ENCODE measurements at regions not wholly inside any gene's neighbourhood (a gene's known extent, or its start where the extent isn't known, plus 50 kb on each side); places are given as distances from the start of the nearest gene placed in this dataset.

DNA sequence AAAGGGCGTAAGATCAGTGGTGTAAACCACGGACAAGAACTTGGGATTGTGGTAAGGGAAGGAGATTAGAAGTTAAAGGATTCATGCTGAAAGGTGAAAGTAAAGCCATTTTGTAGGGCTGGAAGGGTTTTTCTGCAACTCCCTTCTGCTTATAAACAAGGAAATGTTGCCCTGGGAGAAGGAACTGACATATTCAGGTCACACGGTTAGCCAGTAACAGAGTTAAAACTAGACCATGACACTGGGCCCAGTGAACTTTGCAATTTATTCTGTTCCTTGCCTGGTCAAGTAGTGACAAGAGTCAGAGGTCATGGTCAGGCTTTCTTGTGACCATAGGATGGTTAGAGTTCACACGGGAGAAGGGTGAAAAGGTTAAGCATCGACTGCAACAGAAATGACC lies 323.3 kb downstream of the DMRT2 start:
- in situ Hi-C loops (cut with MboI; ENCODE audit: low pct_unique_long_range_greater_than_20kb, low sequenced_read_pairs), result no loop called here
- no peak for DNase-seq

GRCh38 chr9:1383899-1384455 lies 333.8 kb downstream of the DMRT2 start:
- in situ Hi-C loops (cut with MboI; ENCODE audit: low pct_unique_long_range_greater_than_20kb, low sequenced_read_pairs), result no loop called here
- no peak for DNase-seq

- no peak for DNase-seq
- in situ Hi-C loops (cut with MboI; ENCODE audit: low pct_unique_long_range_greater_than_20kb, low sequenced_read_pairs), result no loop called here
Observed at GRCh38 chr9:1384816-1385215, 334.7 kb downstream of the DMRT2 start.

DNA sequence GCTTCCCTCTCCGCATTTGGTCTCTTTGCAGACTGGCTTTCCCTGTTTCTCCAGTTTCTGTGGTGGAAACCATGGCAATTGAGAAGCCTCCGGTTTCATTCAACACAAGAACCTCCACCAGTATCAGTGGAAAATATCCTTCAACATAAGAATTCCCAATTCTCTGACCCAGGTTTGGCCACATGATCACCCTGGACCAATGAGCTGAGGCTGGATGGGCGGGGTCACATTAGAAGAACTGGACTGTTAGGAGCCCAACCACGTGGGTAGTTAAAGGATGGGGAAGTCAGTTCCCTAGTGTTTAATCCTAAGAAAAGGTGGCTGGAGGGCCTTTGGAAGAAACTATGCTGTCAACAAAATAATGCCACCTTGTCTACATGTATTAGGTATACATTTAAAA lies 336.3 kb downstream of the DMRT2 start:
- in situ Hi-C loops (cut with MboI; ENCODE audit: low pct_unique_long_range_greater_than_20kb, low sequenced_read_pairs), result no loop called here

GRCh38 chr9:1388216-1388615 lies 338.1 kb downstream of the DMRT2 start:
- in situ Hi-C loops (cut with MboI; ENCODE audit: low pct_unique_long_range_greater_than_20kb, low sequenced_read_pairs), result no loop called here
- DNase-seq, result no peak

More for the DNA sequence above, 336.3 kb downstream of the DMRT2 start:
- no peak for DNase-seq

DNA sequence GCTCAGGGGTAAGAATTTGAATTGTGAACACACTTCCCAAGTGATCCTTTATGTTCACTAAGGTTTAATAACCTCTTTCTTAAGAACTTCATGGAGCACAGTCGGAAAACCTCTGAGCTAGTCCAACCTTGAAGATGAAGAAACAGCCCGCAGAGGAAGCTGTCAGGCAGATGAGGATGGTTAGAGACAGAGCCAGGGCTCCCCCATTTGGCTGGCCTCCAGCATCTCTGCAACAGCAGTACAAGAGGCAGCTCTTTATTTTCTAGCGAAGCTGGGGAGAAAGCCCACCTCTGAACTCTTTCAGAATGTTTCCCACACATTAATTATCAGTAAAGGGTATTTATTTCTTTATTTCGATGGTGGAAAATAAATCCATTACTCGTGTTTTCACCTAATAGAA lies 350.8 kb downstream of the DMRT2 start:
- in situ Hi-C loops (cut with MboI; ENCODE audit: low pct_unique_long_range_greater_than_20kb, low sequenced_read_pairs), result no loop called here
- DNase-seq, result no peak

GRCh38 chr9:1404940-1405339 lies 354.8 kb downstream of the DMRT2 start:
- DNase-seq, result no peak
- in situ Hi-C loops (cut with MboI; ENCODE audit: low pct_unique_long_range_greater_than_20kb, low sequenced_read_pairs), result no loop called here

- in situ Hi-C loops (cut with MboI; ENCODE audit: low pct_unique_long_range_greater_than_20kb, low sequenced_read_pairs), result no loop called here
- no peak for DNase-seq
Observed at GRCh38 chr9:1411826-1412225, 361.7 kb downstream of the DMRT2 start.

- no peak for DNase-seq
- in situ Hi-C loops (cut with MboI; ENCODE audit: low pct_unique_long_range_greater_than_20kb, low sequenced_read_pairs), result no loop called here
Observed at GRCh38 chr9:1414711-1415131, 364.6 kb downstream of the DMRT2 start.

- no peak for DNase-seq
- in situ Hi-C loops (cut with MboI; ENCODE audit: low pct_unique_long_range_greater_than_20kb, low sequenced_read_pairs), result no loop called here
Observed at GRCh38 chr9:1415146-1415545, 365.0 kb downstream of the DMRT2 start.

GRCh38 chr9:1416261-1416660 lies 366.1 kb downstream of the DMRT2 start:
- DNase-seq, result no peak
- in situ Hi-C loops (cut with MboI; ENCODE audit: low pct_unique_long_range_greater_than_20kb, low sequenced_read_pairs), result no loop called here

- in situ Hi-C loops (cut with MboI; ENCODE audit: low pct_unique_long_range_greater_than_20kb, low sequenced_read_pairs), result no loop called here
- no peak for DNase-seq
Observed at GRCh38 chr9:1421436-1421835, 371.3 kb downstream of the DMRT2 start.

DNA sequence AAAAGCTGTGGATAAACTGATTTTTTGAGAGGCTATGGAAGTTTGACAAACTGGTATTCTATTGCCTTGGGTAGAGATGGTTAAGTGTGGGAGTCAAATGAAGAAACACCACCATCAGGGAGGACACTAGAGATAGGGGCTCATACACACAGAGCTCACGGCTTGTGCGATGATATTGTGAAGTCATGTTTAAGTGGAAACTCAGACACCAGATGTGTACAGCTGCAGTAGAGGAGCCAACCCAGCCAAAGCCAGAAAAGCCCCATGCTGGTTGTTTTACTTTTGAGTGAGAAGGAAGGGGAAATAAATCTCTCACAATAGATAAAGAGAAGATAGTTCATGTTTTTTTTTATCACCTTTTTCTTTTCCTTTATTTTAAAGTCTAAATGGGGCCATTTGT lies 377.7 kb downstream of the DMRT2 start:
- in situ Hi-C loops (cut with MboI; ENCODE audit: low pct_unique_long_range_greater_than_20kb, low sequenced_read_pairs), result no loop called here
- no peak for DNase-seq

DNA sequence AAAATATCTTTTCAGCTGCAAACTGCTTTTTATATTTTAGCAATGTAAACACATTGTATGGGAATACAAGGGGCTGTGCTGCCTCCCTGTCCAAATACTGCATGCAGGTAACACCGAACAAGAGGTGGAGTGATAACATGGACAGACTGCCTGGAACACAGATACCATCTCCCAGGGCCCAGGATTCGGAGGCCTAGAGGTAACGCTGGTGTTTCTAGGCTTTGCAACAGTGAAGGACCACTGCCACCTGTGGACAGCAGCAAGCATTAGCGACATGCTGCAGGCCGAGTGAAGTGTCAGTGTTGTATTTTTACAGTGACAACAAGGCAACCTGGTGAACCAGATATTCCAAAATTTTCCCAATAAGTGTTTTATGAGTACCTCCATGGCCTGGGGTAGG lies 379.1 kb downstream of the DMRT2 start:
- in situ Hi-C loops (cut with MboI; ENCODE audit: low pct_unique_long_range_greater_than_20kb, low sequenced_read_pairs), result no loop called here
- DNase-seq, result no peak

- DNase-seq, result no peak
- in situ Hi-C loops (cut with MboI; ENCODE audit: low pct_unique_long_range_greater_than_20kb, low sequenced_read_pairs), result no loop called here
Observed at GRCh38 chr9:1431461-1431860, 381.3 kb downstream of the DMRT2 start.

GRCh38 chr9:1434052-1434767 lies 384.1 kb downstream of the DMRT2 start:
- in situ Hi-C loops (cut with MboI; ENCODE audit: low pct_unique_long_range_greater_than_20kb, low sequenced_read_pairs), result no loop called here
- DNase-seq, result no peak

DNA sequence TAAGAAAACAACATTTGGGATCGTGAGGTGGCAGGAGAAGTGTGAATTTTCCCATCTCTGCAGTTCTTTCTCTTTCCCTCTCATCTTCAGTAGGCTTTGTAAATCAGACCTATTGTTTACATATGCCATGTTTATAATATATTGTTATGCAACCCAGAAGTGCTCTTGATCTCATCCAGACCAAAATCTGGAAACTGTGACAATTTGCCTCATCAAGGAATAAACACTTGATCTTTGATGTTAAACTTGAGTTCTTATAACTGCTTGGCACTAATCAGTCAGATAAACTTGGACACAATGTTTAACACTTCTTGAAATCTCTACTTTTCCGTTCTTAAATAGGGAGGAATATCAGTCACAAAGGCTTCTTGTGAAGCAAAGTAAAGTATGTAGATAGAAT lies 384.7 kb downstream of the DMRT2 start:
- in situ Hi-C loops (cut with MboI; ENCODE audit: low pct_unique_long_range_greater_than_20kb, low sequenced_read_pairs), result no loop called here
- no peak for DNase-seq

- in situ Hi-C loops (cut with MboI; ENCODE audit: low pct_unique_long_range_greater_than_20kb, low sequenced_read_pairs), result no loop called here
- DNase-seq, result no peak
Observed at GRCh38 chr9:1440256-1440655, 390.1 kb downstream of the DMRT2 start.

GRCh38 chr9:1442105-1442504 lies 391.9 kb downstream of the DMRT2 start:
- no peak for DNase-seq
- in situ Hi-C loops (cut with MboI; ENCODE audit: low pct_unique_long_range_greater_than_20kb, low sequenced_read_pairs), result no loop called here

GRCh38 chr9:1443450-1443849 lies 393.3 kb downstream of the DMRT2 start:
- no peak for DNase-seq
- in situ Hi-C loops (cut with MboI; ENCODE audit: low pct_unique_long_range_greater_than_20kb, low sequenced_read_pairs), result no loop called here

GRCh38 chr9:1446671-1447070 lies 396.5 kb downstream of the DMRT2 start:
- DNase-seq, result no peak
- in situ Hi-C loops (cut with MboI; ENCODE audit: low pct_unique_long_range_greater_than_20kb, low sequenced_read_pairs), result no loop called here

All from KBM-7 (cell line).